ENCODE measurements at regions not wholly inside any gene's neighbourhood (a gene's known extent, or its start where the extent isn't known, plus 50 kb on each side); places are given as distances from the start of the nearest gene placed in this dataset.

DNA sequence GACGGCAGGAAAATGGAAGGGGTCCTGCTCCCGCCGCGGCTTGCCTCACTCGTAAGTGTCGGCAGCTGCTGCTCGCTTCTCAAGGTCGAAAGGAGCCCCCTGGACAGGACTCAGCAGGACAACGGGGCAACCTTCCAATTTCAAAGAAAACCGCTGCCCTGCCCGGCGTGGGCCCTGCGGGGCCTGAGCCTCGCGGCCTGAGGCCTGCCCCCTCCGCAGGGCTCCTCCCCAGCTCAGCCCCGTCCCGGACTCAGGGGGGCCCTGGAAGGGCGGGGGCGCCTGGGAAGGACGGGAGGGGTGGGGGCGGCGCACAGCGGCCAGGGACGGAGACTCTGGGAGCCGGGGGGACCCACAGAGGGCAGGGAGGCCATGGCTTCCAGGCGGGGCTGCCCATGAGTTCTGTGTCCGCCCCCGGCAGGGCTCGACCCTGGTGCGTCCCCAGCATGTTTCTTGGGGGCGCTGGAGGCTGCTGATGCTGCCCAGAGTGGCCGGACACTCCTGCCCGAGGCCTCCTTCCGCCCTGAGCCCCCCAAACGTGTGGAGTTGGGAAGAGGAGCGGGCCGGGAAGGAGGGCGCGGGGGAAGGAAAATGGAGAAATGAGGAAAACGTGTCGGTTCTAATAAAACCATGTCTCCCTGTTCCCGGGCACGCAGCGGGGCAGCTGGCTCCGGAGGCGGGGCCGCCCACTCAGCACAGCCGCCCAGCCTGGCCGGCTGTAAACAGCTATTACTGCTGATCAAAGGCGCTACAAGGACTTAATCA is 114.6 kb downstream of the DLL1 start:
- TF ChIP-seq, protein P1, sequence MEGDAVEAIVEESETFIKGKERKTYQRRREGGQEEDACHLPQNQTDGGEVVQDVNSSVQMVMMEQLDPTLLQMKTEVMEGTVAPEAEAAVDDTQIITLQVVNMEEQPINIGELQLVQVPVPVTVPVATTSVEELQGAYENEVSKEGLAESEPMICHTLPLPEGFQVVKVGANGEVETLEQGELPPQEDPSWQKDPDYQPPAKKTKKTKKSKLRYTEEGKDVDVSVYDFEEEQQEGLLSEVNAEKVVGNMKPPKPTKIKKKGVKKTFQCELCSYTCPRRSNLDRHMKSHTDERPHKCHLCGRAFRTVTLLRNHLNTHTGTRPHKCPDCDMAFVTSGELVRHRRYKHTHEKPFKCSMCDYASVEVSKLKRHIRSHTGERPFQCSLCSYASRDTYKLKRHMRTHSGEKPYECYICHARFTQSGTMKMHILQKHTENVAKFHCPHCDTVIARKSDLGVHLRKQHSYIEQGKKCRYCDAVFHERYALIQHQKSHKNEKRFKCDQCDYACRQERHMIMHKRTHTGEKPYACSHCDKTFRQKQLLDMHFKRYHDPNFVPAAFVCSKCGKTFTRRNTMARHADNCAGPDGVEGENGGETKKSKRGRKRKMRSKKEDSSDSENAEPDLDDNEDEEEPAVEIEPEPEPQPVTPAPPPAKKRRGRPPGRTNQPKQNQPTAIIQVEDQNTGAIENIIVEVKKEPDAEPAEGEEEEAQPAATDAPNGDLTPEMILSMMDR (IDR thresholded peaks at IDR 0.05), result no peak
- 93% methylated on average over 3 of the region's 51 CpGs; no CpG with 5 or more reads in 1 of the 2 donors for WGBS, 2 donors (ENCODE audit: low coverage in 1 of 2)

DNA sequence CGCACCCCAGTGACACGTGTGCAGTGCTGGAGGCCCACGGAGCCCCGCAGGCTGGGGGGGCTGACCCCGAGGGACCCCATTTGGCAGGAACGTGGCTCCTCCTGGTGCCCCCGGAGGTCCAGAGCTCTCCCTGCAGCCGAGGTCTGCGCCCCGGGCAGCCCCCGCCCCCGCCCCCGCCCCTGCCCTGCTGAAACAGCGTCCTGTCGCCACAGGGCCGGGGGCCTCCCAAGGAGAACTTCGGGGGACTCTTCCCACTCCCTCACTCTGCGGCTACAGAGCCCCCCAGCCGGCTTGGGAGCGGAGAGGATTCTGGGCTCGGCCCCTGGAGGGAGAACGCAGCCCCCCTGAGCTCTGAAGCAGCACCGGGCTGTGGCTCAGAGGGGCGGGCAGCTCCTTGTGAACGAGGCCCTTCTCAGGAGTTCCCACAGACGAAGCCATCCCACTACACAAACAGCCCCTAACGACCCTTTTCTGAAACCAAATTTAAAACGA is 115.2 kb downstream of the DLL1 start:
- TF ChIP-seq POLR2AphosphoS5 (IDR thresholded peaks at IDR 0.05), result no peak
- TF ChIP-seq EP300 (IDR thresholded peaks at IDR 0.05), result no peak
- ATAC-seq, result no peak
- Histone ChIP-seq H3K36me3 (no peaks in the 10 kb centered on the region), H3K27me3 (no peaks in the 10 kb centered on the region), H3K4me3 (no peak overlapping the region), H3K4me1 (no peaks in the 10 kb centered on the region), H3K9me3 (no peaks in the 10 kb centered on the region), H3K27ac (no peak overlapping the region)
- no CpG with 5 or more reads among the region's 28 CpGs for WGBS, 2 donors (ENCODE audit: low coverage in 1 of 2)

More for the DNA sequence above, 114.6 kb downstream of the DLL1 start:
- ATAC-seq, result no peak
- H3K9me3 ChIP-seq, result no peaks in the 10 kb centered on the region
- no peak overlapping the region for H3K4me3 ChIP-seq
- no peaks in the 10 kb centered on the region for H3K4me1 ChIP-seq
- no peaks in the 10 kb centered on the region for H3K36me3 ChIP-seq
- H3K27ac ChIP-seq, result no peak overlapping the region
- H3K27me3 ChIP-seq, result peaks cover 4% of the 10 kb centered on the region

DNA sequence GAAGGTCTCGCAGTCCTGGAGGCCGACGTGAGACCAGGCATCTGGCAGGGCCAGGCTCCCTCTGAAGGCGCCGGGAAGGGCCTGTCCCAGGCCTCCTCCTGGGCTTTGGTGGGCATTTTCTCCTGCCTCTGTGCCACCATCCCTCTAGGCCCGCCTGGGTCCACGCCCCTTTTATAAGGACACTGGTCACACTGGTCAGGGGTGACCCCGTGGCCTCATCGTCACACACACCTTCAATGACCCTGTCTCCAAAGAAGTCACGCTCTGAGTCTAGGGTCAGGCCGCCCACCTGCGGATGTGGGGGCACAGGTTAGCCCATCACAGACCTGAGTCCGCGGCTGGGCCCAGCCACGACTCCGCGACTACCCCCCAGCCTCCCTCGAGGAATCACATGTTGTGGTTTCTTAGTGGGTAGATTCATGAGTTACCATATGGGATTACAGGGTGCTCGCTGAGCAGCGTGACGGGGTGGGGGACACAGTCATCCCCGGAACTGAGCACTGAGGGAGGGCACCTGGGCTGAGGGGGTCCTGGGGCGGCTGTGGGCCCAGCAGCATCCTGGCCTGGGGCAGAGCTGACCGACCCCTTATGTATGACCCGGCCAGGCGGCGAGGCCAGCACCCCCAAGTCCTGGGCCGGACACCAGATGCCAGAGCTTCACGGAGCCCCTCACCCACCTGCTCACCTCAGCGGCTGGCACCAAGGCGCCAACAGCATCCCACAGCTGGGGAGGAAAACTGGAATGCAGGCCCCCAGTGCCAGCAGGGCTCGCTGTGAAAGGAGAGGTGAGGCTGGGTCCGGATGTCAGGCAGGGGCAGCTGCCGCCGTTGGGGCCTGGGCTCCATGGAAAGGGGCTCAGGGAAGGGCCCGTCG is 115.9 kb downstream of the DLL1 start:
- H3K9me3 ChIP-seq, result no peaks in the 10 kb centered on the region
- ATAC-seq, result no peak
- WGBS, 2 donors (ENCODE audit: low coverage in 1 of 2), result 75% methylated on average over 4 of the region's 37 CpGs; no CpG with 5 or more reads in 1 of the 2 donors

DNA sequence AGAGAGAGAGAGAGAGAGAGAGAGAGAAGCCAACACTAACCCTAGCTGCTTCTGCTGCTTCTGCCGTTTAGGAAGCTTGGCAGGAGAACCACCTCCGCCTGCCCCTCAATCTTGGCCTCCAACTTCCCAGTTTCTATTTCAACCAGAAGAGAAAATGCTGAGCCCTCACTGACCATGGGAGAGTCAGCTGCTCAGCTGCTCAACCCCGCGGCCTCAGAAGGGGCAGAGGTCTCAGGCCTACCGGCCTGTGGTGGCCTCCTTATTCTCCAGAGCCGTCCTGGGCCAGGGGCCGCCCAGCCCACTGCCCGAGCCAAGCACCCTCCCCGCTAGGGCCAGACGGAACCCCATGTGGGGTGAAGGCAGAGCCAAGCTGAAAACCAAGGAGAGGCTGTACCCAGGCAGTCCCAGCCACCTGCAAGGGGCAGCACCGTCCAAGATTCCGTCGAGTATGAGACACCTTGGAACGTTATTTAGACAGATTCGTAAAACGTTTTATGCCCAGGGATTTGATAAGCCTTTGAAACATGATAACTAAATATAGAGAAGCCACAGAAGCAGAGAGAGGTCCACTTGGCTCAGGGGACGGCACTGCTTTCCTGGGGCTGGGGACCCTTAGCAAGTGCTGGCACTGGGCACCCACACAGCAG is 116.6 kb downstream of the DLL1 start:
- no peak overlapping the region for H3K4me3 ChIP-seq
- no peak overlapping the region for H3K27ac ChIP-seq
- no peaks in the 10 kb centered on the region for H3K4me1 ChIP-seq
- H3K36me3 ChIP-seq, result no peaks in the 10 kb centered on the region
- ATAC-seq, result peak; percentile 41
- TF ChIP-seq POLR2AphosphoS5 (IDR thresholded peaks at IDR 0.05), result no peak
- no peak for TF ChIP-seq EP300 (IDR thresholded peaks at IDR 0.05)
- TF ChIP-seq, protein P1 (IDR thresholded peaks at IDR 0.05), result no peak
- no peak for TF ChIP-seq POLR2A (IDR thresholded peaks at IDR 0.05)
- H3K27me3 ChIP-seq, result no peaks in the 10 kb centered on the region
- 45 to 60% methylated on average over 3 to 8 of the region's 17 CpGs for WGBS, 2 donors (ENCODE audit: low coverage in 1 of 2)
- no peaks in the 10 kb centered on the region for H3K9me3 ChIP-seq

More for the DNA sequence above, 115.9 kb downstream of the DLL1 start:
- Histone ChIP-seq H3K4me1 (no peaks in the 10 kb centered on the region), H3K27me3 (no peaks in the 10 kb centered on the region), H3K4me3 (no peak overlapping the region), H3K27ac (no peak overlapping the region), H3K36me3 (no peaks in the 10 kb centered on the region)
- TF ChIP-seq POLR2AphosphoS5 (IDR thresholded peaks at IDR 0.05) (no peak), POLR2A (IDR thresholded peaks at IDR 0.05) (no peak)
- TF ChIP-seq, protein P1 (IDR thresholded peaks at IDR 0.05), result no peak

DNA sequence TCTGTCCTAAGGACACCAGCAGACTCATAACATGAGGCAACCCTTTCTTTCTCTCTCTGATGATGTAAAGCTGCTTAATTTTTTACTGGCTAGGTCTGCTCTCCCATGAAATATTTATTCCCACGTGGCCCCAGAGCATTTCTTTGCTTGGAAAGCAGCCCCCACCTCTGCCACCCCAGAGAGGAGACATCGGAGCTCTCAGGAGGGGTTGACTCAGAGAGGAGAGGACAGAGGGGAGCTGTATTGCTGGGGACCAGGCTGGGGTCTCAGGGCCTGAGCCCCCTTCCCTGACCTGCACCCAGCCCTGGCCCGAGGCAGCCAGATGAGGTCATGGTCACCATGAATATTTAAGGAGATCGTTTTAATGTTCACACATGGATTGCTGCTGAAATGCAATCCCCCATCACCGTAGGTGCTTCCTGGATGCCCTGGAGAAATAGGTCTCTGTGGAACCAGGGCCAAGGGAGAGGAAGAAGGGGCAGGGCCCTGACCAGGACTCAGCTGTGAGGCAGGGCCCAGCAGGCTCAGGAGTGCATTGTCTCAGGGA is 117.5 kb downstream of the DLL1 start:
- no peak for ATAC-seq
- WGBS, 2 donors (ENCODE audit: low coverage in 1 of 2), result 40 to 44% methylated on average over 1 to 4 of the region's 5 CpGs
- H3K27ac ChIP-seq, result no peak overlapping the region

More for the DNA sequence above, 117.5 kb downstream of the DLL1 start:
- H3K4me1 ChIP-seq, result no peaks in the 10 kb centered on the region
- TF ChIP-seq POLR2AphosphoS5 (IDR thresholded peaks at IDR 0.05) (no peak), EP300 (IDR thresholded peaks at IDR 0.05) (no peak), POLR2A (IDR thresholded peaks at IDR 0.05) (no peak)
- TF ChIP-seq, protein P1 (IDR thresholded peaks at IDR 0.05), result no peak
- no peak overlapping the region for H3K4me3 ChIP-seq
- H3K9me3 ChIP-seq, result no peaks in the 10 kb centered on the region
- H3K36me3 ChIP-seq, result no peaks in the 10 kb centered on the region
- H3K27me3 ChIP-seq, result no peaks in the 10 kb centered on the region

Measured in gastroesophageal sphincter (tissue), 4 donors.